ENCODE measurements at regions not wholly inside any gene's neighbourhood (a gene's known extent, or its start where the extent isn't known, plus 50 kb on each side); places are given as distances from the start of the nearest gene placed in this dataset.

DNA sequence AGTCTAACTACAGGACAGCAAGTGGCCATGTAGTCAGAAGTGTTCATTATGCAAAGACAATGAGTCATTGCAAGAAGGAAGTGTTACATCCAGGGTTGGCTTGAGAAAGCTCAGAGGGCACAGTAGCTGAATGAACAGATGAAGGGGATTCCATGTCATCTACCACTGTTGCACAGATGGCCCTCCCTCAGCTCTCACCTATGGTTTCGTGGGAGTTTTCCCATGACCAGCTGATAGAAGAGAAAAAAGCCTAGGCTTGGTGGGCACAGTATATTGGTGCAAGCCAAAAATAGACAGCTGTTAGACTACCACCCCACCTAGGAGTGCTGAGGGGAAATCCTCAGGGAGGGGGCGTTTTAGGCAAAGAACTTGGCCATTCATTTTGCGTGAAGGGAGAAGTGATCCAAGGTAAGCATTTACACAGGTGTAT lies 217.0 kb downstream of the DMRT2 start:
- TF ChIP-seq, protein P1, sequence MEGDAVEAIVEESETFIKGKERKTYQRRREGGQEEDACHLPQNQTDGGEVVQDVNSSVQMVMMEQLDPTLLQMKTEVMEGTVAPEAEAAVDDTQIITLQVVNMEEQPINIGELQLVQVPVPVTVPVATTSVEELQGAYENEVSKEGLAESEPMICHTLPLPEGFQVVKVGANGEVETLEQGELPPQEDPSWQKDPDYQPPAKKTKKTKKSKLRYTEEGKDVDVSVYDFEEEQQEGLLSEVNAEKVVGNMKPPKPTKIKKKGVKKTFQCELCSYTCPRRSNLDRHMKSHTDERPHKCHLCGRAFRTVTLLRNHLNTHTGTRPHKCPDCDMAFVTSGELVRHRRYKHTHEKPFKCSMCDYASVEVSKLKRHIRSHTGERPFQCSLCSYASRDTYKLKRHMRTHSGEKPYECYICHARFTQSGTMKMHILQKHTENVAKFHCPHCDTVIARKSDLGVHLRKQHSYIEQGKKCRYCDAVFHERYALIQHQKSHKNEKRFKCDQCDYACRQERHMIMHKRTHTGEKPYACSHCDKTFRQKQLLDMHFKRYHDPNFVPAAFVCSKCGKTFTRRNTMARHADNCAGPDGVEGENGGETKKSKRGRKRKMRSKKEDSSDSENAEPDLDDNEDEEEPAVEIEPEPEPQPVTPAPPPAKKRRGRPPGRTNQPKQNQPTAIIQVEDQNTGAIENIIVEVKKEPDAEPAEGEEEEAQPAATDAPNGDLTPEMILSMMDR (IDR thresholded peaks at IDR 0.05; ENCODE audit: poor library complexity), result no peak
- TF ChIP-seq EZH2 (IDR thresholded peaks at IDR 0.05; ENCODE audit: borderline replicate concordance) (no peak), EZH2phosphoT487 (IDR thresholded peaks at IDR 0.05; ENCODE audit: low read depth, severe bottlenecking, unreplicated experiment) (no peak)

All from hepatocyte (in vitro differentiated cells).